Ovary (tissue), 3 donors: ENCODE measurements at regions not wholly inside any gene's neighbourhood (a gene's known extent, or its start where the extent isn't known, plus 50 kb on each side); places are given as distances from the start of the nearest gene placed in this dataset.

ENCODE experiments used
- POLR2A ChIP-seq: fragments of 450-650 bp; IDR thresholded peaks from one replicate; pipeline ENCODE4 v1.6.1; 2017; ENCODE audit warnings: antibody characterized with exemption, mild to moderate bottlenecking, moderate library complexity
- TF ChIP-seq, protein P1 (sequence below), 3 donors: fragments of 450-650 bp in 2 of 3; fragments of 200-600 bp in 1 of 3; IDR thresholded peaks; one replicate each; pipeline versions ENCODE4 v1.5.1 to v1.8.0; 2016 to 2022; ENCODE audit warnings: antibody characterized with exemption in 3 of 3, mild to moderate bottlenecking in 1 of 3
- donor health status: DM: no; HTN: no; CAD: no.

DNA sequence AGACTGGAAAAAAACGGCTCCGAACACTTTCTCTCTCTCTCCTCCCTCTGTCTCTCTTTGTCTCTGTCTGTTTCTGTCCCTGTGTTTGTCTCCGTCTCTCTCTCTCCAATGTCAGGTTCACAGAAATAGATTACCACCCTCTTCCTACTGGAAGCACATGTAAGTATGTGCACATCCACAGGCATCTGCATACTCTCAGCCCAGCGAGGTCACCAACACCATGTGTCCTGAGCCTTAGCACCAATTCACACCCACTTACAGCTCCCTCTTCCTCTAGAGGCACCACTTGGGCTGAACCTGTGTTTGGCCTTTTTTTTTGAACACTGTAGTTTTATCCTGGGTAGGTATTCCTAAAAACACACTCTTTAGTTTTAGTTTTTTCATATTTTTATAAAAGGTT, 130.5 kb downstream of the ETS2 start:
- TF ChIP-seq, protein P1, sequence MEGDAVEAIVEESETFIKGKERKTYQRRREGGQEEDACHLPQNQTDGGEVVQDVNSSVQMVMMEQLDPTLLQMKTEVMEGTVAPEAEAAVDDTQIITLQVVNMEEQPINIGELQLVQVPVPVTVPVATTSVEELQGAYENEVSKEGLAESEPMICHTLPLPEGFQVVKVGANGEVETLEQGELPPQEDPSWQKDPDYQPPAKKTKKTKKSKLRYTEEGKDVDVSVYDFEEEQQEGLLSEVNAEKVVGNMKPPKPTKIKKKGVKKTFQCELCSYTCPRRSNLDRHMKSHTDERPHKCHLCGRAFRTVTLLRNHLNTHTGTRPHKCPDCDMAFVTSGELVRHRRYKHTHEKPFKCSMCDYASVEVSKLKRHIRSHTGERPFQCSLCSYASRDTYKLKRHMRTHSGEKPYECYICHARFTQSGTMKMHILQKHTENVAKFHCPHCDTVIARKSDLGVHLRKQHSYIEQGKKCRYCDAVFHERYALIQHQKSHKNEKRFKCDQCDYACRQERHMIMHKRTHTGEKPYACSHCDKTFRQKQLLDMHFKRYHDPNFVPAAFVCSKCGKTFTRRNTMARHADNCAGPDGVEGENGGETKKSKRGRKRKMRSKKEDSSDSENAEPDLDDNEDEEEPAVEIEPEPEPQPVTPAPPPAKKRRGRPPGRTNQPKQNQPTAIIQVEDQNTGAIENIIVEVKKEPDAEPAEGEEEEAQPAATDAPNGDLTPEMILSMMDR (IDR thresholded peaks at IDR 0.05) = no peak
- TF ChIP-seq POLR2A = no peak
